Dedifferentiated amniotic fluid mesenchymal stem cell (primary cell): ENCODE measurements at regions not wholly inside any gene's neighbourhood (a gene's known extent, or its start where the extent isn't known, plus 50 kb on each side); places are given as distances from the start of the nearest gene placed in this dataset.

Experiments
- DNase-seq: peaks from one replicate; pipeline ENCODE4 v3.0.0-alpha.2; 2016; ENCODE audit errors: extremely low spot score

- no peak for DNase-seq
Observed at GRCh38 chr6:164025180-164025579, 610.7 kb downstream of the QKI start.

DNA sequence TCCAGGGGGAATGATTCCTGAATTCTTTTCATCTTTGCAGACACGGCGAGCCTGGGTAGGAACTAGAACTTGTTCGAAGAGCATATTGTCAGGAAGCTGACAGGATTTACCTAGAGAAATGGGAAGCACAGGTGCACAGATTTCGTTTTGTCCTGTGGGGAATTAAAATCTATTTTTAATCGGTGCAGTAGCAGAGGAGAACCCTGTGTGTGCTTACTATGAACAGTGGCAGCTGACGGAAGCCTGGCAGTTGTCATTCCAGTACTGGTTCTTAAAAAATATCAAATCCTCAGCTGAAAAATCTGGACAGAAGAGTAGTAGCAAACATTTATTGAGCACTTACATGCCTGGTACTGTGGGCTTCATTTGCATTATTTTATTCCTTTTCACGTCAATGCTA is 609.0 kb downstream of the QKI start:
- DNase-seq: no peak

DNA sequence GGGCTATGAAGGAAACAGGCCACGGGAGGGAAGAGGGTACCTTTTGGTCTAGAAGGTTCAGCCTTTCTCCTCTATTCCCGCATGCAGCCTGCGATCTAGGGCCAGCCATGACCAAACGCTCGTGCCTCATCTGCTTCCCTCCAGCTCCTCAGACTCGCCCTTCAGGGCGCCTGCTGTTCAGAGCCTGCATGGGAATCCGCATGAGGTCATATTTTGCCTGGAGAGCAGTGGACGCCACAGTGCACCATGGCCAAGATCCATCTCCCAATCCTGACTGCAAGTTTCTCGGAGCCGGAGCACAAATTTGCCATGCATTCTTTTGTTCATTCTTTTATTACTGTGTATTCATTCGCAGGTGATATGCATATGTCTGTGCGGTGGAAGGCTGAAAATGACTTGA is 608.1 kb downstream of the QKI start:
- no peak for DNase-seq

- DNase-seq: no peak
Observed at GRCh38 chr6:164021589-164022250, 607.2 kb downstream of the QKI start.

DNA sequence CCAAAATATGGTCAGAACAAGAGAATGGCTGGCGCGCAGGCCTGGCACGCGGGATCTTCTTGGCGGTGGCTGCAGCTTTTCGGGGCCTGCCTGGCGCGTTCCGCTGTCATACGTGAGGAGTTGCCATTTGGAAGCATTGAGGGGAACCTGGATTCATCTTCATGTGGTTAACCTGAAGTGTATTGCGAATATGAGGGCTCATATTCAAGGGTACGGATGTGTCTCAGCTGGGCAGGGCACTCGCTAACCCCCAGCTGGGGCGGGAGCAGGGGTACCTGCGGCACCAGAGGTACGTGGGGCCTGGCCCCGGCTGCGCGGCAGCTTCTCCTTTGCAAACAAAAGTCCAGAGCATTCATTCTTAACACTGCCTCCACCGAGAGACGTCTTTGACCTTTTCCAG is 605.6 kb downstream of the QKI start:
- DNase-seq: no peak

DNA sequence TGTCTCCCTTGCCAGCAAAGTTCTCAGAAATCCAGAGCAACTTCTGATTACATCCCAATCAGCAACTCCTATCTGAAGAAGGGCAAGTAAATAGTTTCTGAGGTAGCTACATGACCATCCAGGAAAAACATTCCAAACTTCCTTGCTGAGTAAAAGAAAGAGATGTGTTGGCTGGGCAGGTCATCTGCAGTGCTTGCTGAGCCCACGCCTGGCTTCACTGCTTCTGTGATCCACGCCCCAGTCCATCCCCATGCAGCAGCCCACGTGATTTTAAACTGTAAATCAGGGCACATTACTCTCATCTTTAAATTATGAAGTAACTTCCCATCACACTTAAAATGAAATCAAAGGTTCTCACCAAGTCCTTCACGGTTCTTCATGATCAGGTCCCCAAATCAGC is 603.6 kb downstream of the QKI start:
- DNase-seq: no peak

GRCh38 chr6:164016056-164016455 is 601.5 kb downstream of the QKI start:
- no peak for DNase-seq

DNA sequence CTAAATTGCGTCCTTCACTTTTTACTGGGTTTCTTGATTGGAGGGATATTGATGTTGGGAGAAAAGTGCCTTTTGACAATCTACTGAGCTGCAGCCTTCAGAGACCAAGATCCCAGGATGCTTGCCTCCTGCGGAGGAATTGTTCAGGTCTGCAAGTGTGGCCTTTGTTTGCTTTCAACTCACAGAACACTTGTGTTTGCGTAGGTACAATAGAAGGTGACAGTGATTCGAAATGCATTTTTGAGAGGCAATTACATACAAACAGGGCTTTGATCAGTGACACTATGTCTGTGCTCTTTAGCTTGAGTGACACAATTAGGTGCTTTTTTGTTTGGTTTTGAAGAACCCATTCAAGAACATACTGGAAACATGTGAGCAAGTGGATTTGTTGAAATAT is 600.6 kb downstream of the QKI start:
- DNase-seq: no peak

GRCh38 chr6:164014346-164015087 is 600.0 kb downstream of the QKI start:
- no peak for DNase-seq

DNA sequence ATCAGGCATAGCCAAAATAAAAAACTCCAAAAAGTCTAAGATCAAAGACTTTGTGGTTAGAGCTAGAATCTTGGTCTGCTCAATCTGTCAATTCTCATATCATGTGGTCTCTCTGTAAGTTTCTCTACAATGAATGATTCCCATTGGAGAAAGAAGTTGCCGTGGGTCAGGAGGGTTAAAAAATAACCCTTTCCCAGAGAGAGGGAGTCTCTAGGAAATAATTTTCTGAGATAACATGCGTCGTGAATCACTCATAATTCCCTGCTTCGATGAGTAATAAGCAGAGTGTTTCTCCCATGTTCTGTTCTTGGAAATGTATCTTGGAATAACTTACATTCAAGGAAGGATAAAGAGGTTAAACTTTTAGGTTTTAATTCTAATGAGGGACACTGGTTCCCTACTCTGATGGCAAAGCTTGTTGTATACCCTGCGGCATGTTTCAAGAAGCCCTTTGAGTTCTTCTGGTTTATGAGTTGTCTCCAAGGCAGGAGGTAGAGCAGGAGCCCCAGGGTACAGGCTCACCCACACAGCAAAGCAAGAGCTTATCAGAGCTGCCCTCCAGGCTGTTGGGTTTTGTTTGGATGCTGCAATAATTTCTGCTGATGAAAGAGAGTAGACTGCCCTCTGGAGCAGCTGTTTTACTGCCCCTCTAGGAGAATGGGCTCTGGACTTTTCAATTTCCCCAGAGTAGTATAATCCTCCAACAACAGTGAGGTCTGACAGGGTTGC is 599.1 kb downstream of the QKI start:
- DNase-seq: no peak

GRCh38 chr6:164011321-164011720 is 596.8 kb downstream of the QKI start:
- no peak for DNase-seq

- DNase-seq: no peak
Observed at GRCh38 chr6:164010441-164011103, 596.1 kb downstream of the QKI start.

DNA sequence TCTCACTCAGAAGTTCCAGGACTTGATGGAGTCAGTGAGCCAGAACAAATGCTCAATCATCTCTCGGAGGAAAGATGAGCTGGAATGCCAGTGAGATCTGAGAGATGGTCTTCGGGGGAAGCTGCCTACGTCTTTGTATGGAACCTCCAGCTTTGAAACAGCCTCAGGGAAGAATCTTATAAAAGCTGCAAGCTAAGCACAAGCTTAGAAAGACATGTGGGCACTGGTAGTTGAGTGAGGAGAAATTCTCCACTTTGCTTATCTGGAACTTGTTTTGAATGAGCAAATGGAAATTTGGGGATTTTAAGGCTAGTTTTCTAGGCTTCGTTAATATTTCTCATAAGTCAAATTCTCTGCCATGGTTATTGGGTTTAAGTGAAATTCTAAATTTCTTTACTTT is 594.4 kb downstream of the QKI start:
- DNase-seq: no peak

DNA sequence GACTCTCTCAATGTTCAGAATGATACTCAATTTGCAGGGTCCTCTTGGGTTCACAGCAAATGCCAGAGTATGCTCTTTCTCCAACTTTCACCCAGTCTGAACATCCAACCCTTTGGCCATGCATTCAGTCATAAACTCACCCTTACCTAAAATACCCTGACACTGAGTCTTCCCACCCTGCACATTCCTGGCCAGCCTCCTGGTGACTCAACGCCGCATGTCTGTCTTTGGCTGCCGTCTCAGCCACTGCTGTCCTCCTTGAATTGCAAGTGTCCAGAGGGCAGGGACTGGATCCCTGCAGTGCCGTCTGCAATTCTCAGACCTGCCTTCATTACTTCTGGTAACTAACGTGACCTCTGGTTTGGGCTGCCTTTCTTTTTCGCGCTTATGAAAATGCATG is 593.4 kb downstream of the QKI start:
- no peak for DNase-seq

DNA sequence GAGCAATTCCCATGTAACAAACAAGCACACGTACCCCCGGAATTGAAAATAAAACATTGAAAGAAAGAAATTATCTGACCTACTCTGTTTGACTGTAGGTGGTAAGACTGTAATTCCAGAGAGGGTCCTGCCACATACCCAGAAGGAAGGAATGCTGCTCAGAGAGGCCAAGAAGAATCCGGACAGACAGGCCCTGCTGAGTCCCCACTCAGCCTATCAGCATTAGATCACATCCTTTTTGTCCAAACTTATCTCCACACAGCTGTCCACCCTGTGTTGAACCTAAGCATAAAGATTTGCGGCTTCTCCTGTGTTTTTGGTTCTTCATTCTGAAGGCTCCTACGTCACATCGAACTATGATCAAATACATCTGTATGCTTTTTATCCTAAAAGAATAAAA is 591.9 kb downstream of the QKI start:
- no peak for DNase-seq

DNA sequence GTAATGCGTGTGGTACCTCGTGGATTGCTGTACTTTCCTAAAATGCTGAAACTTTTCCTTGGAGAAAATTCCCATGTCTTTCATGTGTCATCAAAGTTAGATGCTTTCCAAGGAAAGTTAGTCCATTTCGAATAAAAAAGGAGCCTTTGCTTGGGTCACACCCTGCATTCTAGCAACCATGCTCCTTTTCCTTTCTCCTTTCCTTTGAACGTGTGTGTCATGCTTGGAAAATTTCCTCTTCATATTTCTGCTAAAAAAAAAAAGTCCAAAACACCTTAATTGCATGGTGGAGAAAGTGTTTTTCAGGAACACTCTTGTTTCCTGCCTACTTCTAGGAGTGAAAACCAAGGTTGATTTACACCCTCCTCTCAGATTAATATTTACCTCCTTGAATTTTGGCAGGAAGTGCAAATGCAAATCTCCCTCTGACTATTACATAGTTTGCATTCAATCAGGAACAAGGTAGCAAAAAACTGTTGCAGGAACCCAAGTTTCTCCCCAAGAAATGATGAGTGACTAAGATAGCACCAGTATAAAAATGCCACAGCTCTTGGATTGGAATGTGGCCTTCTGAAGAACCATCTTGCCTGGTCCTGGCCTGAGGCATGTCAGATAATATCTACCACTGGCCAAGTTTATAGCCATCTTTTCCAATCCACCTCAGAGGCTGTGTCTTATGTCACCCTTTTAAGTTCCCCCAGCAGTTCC is 590.6 kb downstream of the QKI start:
- DNase-seq: no peak

GRCh38 chr6:164000276-164000675 is 585.8 kb downstream of the QKI start:
- no peak for DNase-seq

DNA sequence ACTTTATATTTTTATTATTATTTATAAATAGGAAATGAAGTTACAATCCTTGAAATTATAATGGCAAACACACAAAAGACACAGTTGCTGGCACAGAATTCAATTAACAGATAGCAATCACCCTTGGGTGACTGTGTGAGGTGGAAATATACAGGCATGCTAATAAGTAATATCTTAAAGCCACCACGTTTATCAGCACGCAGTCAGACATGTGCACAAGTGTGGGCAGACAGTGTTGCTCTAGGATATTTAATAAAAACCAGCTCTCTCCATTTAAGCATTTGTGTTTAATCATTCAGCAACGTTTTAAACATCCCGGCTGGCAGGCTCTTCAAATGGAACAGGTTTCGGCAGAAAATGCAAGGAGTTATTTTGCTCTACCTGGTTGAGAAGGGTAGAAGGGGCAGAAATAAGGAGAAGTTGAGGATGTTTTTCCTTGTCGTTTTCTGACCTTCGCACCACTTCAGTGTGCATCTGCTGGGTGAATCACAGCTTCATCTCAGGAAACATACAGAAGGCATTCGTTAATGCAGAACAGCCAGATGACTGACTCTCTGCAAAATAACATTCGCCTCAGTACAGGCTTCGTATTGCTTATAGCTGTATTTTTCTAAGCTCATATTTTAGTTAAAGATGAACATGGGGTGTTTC is 585.1 kb downstream of the QKI start:
- DNase-seq: no peak

DNA sequence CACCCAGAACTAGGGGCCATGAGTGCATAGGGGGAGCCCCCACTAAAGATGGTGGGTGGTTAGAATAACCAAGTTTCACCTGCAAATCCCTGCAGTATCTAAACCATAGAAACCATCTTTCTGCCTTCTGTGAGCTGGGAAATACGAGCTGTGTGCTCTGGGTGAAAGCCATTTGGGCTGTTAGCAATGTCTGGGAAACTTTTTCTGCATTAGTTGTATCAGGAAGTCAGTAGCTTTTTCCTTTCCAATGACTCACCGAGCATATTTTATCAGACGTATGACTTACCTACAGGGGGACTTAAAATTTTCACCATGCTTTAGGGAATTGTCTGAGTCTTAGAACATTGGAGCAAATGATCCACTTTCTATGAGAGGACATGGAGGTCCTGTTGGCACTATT is 584.0 kb downstream of the QKI start:
- no peak for DNase-seq

GRCh38 chr6:163996491-163996890 is 582.0 kb downstream of the QKI start:
- DNase-seq: no peak

DNA sequence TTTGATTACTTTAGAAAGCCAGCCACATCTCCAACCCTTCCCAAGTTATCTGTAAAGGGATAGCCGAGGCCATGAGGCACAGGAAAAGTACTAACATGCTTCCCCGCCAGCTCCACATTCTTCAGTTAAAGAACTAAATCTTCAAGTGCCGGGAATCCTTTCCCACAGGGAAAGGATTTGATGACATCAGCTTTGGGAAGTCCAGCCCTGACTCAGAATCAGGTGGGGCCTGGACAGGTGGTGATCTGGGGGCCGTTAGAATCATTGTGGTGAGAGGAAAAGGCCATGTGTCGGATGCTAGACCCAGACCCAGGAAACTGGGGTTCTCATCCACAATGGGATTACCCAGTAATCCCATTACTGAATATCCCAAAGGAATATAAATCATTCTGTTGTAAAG is 580.0 kb downstream of the QKI start:
- no peak for DNase-seq
